ENCODE measurements at regions not wholly inside any gene's neighbourhood (a gene's known extent, or its start where the extent isn't known, plus 50 kb on each side); places are given as distances from the start of the nearest gene placed in this dataset.

DNA sequence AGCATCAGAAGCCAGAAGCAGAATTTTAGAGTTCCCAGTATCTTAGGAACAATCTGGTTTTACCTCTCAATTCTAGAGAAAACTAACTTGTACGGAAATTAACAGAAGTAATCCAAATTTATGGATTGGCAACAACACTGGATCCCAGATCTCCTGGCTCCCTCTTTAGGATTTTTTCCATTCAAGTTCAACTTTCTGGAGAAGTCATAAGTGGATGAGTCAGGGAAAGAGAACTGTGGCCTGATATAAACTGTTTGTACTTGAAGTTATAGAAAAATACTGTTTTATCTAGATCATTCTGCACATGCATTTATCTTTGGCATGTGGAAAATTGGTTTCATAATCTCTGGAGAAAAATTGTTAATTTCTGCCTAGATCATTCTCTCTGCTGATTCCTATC, 380.4 kb downstream of the PCDH7 start:
- CTCF ChIA-PET, result interaction anchor here (1.3 kb wide), 1 partner anchor 12 kb away, joined by 3 read pairs; no protein-coding TSS in a partner anchor
- no TSS peak for BruUV-seq (replicated peaks)
- no peaks in the 10 kb centered on the region for H3K9me3 ChIP-seq (ENCODE audit: control insufficient read depth in 1 of 2, insufficient read depth in 1 of 2, low read depth in 1 of 2, low read length in 2 of 2)
- DNase-seq (ENCODE audit: low read depth, low spot score), result no peak
- peaks cover 75% of the 10 kb centered on the region for H3K79me2 ChIP-seq (ENCODE audit: insufficient read depth, low read length)
- H3K4me1 ChIP-seq (ENCODE audit: control insufficient read depth in 1 of 2, insufficient read depth in 2 of 2, low read length in 2 of 2), result peaks cover 86 to 97% of the 10 kb centered on the region in 2 experiments
- no peaks in the 10 kb centered on the region for H4K20me1 ChIP-seq (ENCODE audit: insufficient read depth)
- RAD21 ChIA-PET (ENCODE audit: low non-redundant PET in 1 of 2, low total read pairs in 2 of 2, uncharacterized antibody in 2 of 2, unreplicated experiment in 2 of 2), result no interaction called here
- H3K4me3 ChIP-seq (replicated peaks in 1 of 2; ENCODE audit: low read depth in 1 of 2, low read length in 2 of 2), result no peak overlapping the region
- H3K27me3 ChIP-seq (ENCODE audit: insufficient read depth, low read length), result no peaks in the 10 kb centered on the region
- no peaks in the 10 kb centered on the region for H3K9me2 ChIP-seq (ENCODE audit: insufficient read depth)
- TF ChIP-seq SP1 (IDR thresholded peaks at IDR 0.05; ENCODE audit: low read depth) (no peak; the same call in 1 of the 2 replicates), RAD21 (IDR thresholded peaks at IDR 0.05; ENCODE audit: low read depth) (peak; percentile 24; the same call in 1 of the 2 replicates), FOSL1 (IDR thresholded peaks at IDR 0.05; ENCODE audit: low read depth) (0 out of 2 replicates have a peak, but pooled peaks have one; percentile 4)
- H3K9ac ChIP-seq (ENCODE audit: low read length), result peak overlapping the region; percentile 27
- intact Hi-C loops (cut with micrococcal nuclease), result no loop called here
- ATAC-seq, result no peak
- peak overlapping the region; percentile 14 for H3K4me2 ChIP-seq (ENCODE audit: low read length)
- POLR2A ChIA-PET, result no interaction called here
- no peak overlapping the region for H2AFZ ChIP-seq (ENCODE audit: low read depth, low read length, poor library complexity, severe bottlenecking)
- H3K36me3 ChIP-seq (ENCODE audit: control insufficient read depth in 1 of 2, insufficient read depth in 2 of 2, low read length in 2 of 2), result peaks cover 0 to 6% of the 10 kb centered on the region in 2 experiments; a peak in 1 of 4 replicates
- peak overlapping the region; percentile 90 for H3K27ac ChIP-seq (ENCODE audit: low read depth, low read length)

DNA sequence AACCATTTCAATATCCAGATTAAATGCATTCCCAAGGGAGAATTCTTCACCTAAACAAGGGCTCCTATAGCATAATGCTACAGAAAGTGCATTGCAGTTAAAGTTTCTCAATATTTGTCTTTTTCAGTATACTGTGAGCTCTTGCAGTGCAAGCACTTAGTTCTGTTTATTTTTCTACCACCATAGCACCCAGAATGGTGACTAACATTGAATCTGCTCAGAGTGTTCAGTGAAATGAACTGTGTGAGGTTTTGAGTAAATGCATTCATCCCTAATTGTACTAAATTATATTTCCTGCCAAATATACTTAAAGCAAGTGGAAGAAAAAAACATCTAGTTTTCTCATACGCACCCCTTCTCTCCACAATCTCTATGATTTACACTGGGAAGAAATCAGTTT, 383.9 kb downstream of the PCDH7 start:
- Histone ChIP-seq H4K20me1 (ENCODE audit: insufficient read depth) (no peaks in the 10 kb centered on the region), H3K4me1 (ENCODE audit: control insufficient read depth in 1 of 2, insufficient read depth in 2 of 2, low read length in 2 of 2) (peaks cover 88 to 96% of the 10 kb centered on the region in 2 experiments), H3K27me3 (ENCODE audit: insufficient read depth, low read length) (no peaks in the 10 kb centered on the region), H3K4me3 (replicated peaks in 1 of 2; ENCODE audit: low read depth in 1 of 2, low read length in 2 of 2) (no peak overlapping the region), H3K27ac (ENCODE audit: low read depth, low read length) (peak overlapping the region; percentile 90), H3K36me3 (ENCODE audit: control insufficient read depth in 1 of 2, insufficient read depth in 2 of 2, low read length in 2 of 2) (no peaks in the 10 kb centered on the region), H3K79me2 (ENCODE audit: insufficient read depth, low read length) (peaks cover 74% of the 10 kb centered on the region), H3K4me2 (ENCODE audit: low read length) (peak overlapping the region; percentile 9), H3K9me3 (ENCODE audit: control insufficient read depth in 1 of 2, insufficient read depth in 1 of 2, low read depth in 1 of 2, low read length in 2 of 2) (no peaks in the 10 kb centered on the region), H2AFZ (ENCODE audit: low read depth, low read length, poor library complexity, severe bottlenecking) (no peak overlapping the region), H3K9ac (ENCODE audit: low read length) (peak overlapping the region; percentile 6), H3K9me2 (ENCODE audit: insufficient read depth) (no peaks in the 10 kb centered on the region)
- DNase-seq (ENCODE audit: low read depth, low spot score) (no peak), ATAC-seq (no peak)
- BruUV-seq (replicated peaks), result no TSS peak
- POLR2A ChIA-PET, result no interaction called here
- CTCF ChIA-PET, result no interaction called here
- intact Hi-C loops (cut with micrococcal nuclease), result no loop called here
- RAD21 ChIA-PET (ENCODE audit: low non-redundant PET in 1 of 2, low total read pairs in 2 of 2, uncharacterized antibody in 2 of 2, unreplicated experiment in 2 of 2), result no interaction called here
- TF ChIP-seq JUND (IDR thresholded peaks at IDR 0.05), result no peak
- no peak for TF ChIP-seq EGR1 (IDR thresholded peaks at IDR 0.05; ENCODE audit: low read depth)
- no peak for TF ChIP-seq ZFX (IDR thresholded peaks at IDR 0.05)
- TF ChIP-seq, protein P1, sequence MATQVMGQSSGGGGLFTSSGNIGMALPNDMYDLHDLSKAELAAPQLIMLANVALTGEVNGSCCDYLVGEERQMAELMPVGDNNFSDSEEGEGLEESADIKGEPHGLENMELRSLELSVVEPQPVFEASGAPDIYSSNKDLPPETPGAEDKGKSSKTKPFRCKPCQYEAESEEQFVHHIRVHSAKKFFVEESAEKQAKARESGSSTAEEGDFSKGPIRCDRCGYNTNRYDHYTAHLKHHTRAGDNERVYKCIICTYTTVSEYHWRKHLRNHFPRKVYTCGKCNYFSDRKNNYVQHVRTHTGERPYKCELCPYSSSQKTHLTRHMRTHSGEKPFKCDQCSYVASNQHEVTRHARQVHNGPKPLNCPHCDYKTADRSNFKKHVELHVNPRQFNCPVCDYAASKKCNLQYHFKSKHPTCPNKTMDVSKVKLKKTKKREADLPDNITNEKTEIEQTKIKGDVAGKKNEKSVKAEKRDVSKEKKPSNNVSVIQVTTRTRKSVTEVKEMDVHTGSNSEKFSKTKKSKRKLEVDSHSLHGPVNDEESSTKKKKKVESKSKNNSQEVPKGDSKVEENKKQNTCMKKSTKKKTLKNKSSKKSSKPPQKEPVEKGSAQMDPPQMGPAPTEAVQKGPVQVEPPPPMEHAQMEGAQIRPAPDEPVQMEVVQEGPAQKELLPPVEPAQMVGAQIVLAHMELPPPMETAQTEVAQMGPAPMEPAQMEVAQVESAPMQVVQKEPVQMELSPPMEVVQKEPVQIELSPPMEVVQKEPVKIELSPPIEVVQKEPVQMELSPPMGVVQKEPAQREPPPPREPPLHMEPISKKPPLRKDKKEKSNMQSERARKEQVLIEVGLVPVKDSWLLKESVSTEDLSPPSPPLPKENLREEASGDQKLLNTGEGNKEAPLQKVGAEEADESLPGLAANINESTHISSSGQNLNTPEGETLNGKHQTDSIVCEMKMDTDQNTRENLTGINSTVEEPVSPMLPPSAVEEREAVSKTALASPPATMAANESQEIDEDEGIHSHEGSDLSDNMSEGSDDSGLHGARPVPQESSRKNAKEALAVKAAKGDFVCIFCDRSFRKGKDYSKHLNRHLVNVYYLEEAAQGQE (IDR thresholded peaks at IDR 0.05; ENCODE audit: low read depth), result no peak
- no peak for TF ChIP-seq SRF (IDR thresholded peaks at IDR 0.05; ENCODE audit: low read depth)
- TF ChIP-seq CEBPB (IDR thresholded peaks at IDR 0.05; ENCODE audit: low read depth), result no peak
- TF ChIP-seq RAD21 (IDR thresholded peaks at IDR 0.05; ENCODE audit: low read depth), result no peak
- no peak for TF ChIP-seq ELF1 (IDR thresholded peaks at IDR 0.05; ENCODE audit: borderline replicate concordance, low read depth)
- TF ChIP-seq, protein P2, sequence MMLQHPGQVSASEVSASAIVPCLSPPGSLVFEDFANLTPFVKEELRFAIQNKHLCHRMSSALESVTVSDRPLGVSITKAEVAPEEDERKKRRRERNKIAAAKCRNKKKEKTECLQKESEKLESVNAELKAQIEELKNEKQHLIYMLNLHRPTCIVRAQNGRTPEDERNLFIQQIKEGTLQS (IDR thresholded peaks at IDR 0.05), result no peak

Data from HCT116 (cell line).